K562 (cell line): ENCODE measurements at regions not wholly inside any gene's neighbourhood (a gene's known extent, or its start where the extent isn't known, plus 50 kb on each side); places are given as distances from the start of the nearest gene placed in this dataset.
A peak's percentile ranks its signal among the peaks of the same experiment; 100 is the strongest.

ENCODE experiments used
- CTBP1 ChIP-seq: fragments of 450-650 bp; IDR thresholded peaks from 2 replicates; pipeline ENCODE4 v1.6.1; 2016; ENCODE audit warnings: borderline replicate concordance
- HDAC2 ChIP-seq: fragments of 450-650 bp; IDR thresholded peaks from 2 replicates; pipeline ENCODE4 v1.6.1; 2016; ENCODE audit warnings: mild to moderate bottlenecking
- PHF21A ChIP-seq: fragments of 450-650 bp; IDR thresholded peaks from 2 replicates; pipeline ENCODE4 v1.6.1; 2017; ENCODE audit warnings: low read depth, borderline replicate concordance
- RFX7 ChIP-seq: fragments of 250-450 bp; sonication (Bioruptor Pico); IDR thresholded peaks from 2 replicates; pipeline ENCODE4 v1.5.1; 2021; ENCODE audit warnings: mild to moderate bottlenecking
- SIN3A ChIP-seq, 2 experiments: fragments of 150-350 bp in 1 of 2; IDR thresholded peaks; 2 replicates each; pipeline ENCODE4 v1.6.1; 2011 to 2016; ENCODE audit warnings: borderline replicate concordance in 2 of 2, low read depth in 2 of 2, low read length in 2 of 2, mild to moderate bottlenecking in 2 of 2, moderate library complexity in 2 of 2; ENCODE audit not compliant: control insufficient read depth in 1 of 2
- ZBTB7A ChIP-seq: IDR thresholded peaks from 2 replicates; pipeline ENCODE4 v1.6.1; 2011; ENCODE audit warnings: low read depth, mild to moderate bottlenecking, low read length, moderate library complexity, borderline replicate concordance; ENCODE audit not compliant: control insufficient read depth
- ZNF785 ChIP-seq: fragments of 250-450 bp; sonication (Bioruptor Pico); IDR thresholded peaks from 2 replicates; pipeline ENCODE4 v1.4.0; 2020; ENCODE audit warnings: mild to moderate bottlenecking
- TF ChIP-seq, protein P1 (sequence below): sonication (generic); formaldehyde crosslinking; IDR thresholded peaks from 2 replicates; pipeline ENCODE4 v1.8.0; 2022; ENCODE audit warnings: missing genetic modification reagents, mild to moderate bottlenecking, borderline replicate concordance
- TF ChIP-seq, protein P2 (sequence below): fragments of 200-400 bp; formaldehyde crosslinking; IDR thresholded peaks from 2 replicates; pipeline ENCODE4 v1.6.1; 2017; ENCODE audit warnings: mild to moderate bottlenecking, low read depth, low read length, moderate library complexity
- TF ChIP-seq, protein P3 (sequence below), 2 experiments: fragments of 450-650 bp; formaldehyde crosslinking in 1 of 2; IDR thresholded peaks; 2 replicates each; pipeline versions ENCODE4 v1.4.0 to v1.6.1; 2014 to 2020; ENCODE audit warnings: mild to moderate bottlenecking in 2 of 2, borderline replicate concordance in 1 of 2, low read depth in 1 of 2
- TF ChIP-seq, protein P4 (sequence below): fragments of 250-450 bp; sonication (Bioruptor Pico); IDR thresholded peaks from 2 replicates; pipeline ENCODE4 v1.8.0; 2021; ENCODE audit warnings: mild to moderate bottlenecking, moderate library complexity
- TF ChIP-seq, protein P5 (sequence below): sonication (generic); IDR thresholded peaks from 2 replicates; pipeline ENCODE4 v1.6.1; 2016

DNA sequence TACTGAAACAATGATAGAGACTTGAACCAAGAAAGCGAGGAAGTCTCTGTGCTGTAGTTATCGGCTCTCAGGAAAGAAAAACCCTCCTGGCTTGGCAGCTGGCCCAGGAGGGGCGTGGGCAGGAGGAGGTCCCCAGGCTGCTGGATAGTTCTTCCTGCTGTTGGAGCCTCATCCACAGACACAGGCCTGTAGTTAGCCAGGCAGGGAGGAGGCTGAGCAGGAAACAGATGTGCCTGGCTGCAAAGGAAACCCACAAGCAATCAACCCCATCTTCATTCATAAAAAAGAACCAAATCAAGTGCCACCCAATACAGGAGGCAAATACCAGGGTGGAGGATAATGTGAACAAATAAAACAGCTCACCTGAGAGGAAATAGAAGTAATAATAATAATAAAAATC lies 86.2 kb downstream of the IRS2 start (continued):
- TF ChIP-seq, protein P1, sequence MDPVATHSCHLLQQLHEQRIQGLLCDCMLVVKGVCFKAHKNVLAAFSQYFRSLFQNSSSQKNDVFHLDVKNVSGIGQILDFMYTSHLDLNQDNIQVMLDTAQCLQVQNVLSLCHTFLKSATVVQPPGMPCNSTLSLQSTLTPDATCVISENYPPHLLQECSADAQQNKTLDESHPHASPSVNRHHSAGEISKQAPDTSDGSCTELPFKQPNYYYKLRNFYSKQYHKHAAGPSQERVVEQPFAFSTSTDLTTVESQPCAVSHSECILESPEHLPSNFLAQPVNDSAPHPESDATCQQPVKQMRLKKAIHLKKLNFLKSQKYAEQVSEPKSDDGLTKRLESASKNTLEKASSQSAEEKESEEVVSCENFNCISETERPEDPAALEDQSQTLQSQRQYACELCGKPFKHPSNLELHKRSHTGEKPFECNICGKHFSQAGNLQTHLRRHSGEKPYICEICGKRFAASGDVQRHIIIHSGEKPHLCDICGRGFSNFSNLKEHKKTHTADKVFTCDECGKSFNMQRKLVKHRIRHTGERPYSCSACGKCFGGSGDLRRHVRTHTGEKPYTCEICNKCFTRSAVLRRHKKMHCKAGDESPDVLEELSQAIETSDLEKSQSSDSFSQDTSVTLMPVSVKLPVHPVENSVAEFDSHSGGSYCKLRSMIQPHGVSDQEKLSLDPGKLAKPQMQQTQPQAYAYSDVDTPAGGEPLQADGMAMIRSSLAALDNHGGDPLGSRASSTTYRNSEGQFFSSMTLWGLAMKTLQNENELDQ: no peak
- TF ChIP-seq CTBP1 (peak; percentile 37; the same call in 1 of the 2 replicates), ZBTB7A (peak; percentile 78; the same call in 1 of the 2 replicates), RFX7 (CRISPR knock-in tag) (no peak), ZNF785 (CRISPR knock-in tag) (no peak), HDAC2 (0 out of 2 replicates have a peak, but pooled peaks have one; percentile 11), PHF21A (no peak), SIN3A (IDR thresholded peaks at IDR 0.05; ENCODE audit: borderline replicate concordance in 2 of 2, control insufficient read depth in 1 of 2, low read depth in 2 of 2, low read length in 2 of 2) (no peak)
- TF ChIP-seq, protein P2, sequence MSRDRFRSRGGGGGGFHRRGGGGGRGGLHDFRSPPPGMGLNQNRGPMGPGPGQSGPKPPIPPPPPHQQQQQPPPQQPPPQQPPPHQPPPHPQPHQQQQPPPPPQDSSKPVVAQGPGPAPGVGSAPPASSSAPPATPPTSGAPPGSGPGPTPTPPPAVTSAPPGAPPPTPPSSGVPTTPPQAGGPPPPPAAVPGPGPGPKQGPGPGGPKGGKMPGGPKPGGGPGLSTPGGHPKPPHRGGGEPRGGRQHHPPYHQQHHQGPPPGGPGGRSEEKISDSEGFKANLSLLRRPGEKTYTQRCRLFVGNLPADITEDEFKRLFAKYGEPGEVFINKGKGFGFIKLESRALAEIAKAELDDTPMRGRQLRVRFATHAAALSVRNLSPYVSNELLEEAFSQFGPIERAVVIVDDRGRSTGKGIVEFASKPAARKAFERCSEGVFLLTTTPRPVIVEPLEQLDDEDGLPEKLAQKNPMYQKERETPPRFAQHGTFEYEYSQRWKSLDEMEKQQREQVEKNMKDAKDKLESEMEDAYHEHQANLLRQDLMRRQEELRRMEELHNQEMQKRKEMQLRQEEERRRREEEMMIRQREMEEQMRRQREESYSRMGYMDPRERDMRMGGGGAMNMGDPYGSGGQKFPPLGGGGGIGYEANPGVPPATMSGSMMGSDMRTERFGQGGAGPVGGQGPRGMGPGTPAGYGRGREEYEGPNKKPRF: no peak
- TF ChIP-seq, protein P3, sequence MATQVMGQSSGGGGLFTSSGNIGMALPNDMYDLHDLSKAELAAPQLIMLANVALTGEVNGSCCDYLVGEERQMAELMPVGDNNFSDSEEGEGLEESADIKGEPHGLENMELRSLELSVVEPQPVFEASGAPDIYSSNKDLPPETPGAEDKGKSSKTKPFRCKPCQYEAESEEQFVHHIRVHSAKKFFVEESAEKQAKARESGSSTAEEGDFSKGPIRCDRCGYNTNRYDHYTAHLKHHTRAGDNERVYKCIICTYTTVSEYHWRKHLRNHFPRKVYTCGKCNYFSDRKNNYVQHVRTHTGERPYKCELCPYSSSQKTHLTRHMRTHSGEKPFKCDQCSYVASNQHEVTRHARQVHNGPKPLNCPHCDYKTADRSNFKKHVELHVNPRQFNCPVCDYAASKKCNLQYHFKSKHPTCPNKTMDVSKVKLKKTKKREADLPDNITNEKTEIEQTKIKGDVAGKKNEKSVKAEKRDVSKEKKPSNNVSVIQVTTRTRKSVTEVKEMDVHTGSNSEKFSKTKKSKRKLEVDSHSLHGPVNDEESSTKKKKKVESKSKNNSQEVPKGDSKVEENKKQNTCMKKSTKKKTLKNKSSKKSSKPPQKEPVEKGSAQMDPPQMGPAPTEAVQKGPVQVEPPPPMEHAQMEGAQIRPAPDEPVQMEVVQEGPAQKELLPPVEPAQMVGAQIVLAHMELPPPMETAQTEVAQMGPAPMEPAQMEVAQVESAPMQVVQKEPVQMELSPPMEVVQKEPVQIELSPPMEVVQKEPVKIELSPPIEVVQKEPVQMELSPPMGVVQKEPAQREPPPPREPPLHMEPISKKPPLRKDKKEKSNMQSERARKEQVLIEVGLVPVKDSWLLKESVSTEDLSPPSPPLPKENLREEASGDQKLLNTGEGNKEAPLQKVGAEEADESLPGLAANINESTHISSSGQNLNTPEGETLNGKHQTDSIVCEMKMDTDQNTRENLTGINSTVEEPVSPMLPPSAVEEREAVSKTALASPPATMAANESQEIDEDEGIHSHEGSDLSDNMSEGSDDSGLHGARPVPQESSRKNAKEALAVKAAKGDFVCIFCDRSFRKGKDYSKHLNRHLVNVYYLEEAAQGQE (IDR thresholded peaks at IDR 0.05; ENCODE audit: borderline replicate concordance): peak; percentile 16; the same call in 1 of the 2 replicates
- TF ChIP-seq, protein P3 (CRISPR knock-in tag; IDR thresholded peaks at IDR 0.05; ENCODE audit: low read depth): no peak
- TF ChIP-seq, protein P4, sequence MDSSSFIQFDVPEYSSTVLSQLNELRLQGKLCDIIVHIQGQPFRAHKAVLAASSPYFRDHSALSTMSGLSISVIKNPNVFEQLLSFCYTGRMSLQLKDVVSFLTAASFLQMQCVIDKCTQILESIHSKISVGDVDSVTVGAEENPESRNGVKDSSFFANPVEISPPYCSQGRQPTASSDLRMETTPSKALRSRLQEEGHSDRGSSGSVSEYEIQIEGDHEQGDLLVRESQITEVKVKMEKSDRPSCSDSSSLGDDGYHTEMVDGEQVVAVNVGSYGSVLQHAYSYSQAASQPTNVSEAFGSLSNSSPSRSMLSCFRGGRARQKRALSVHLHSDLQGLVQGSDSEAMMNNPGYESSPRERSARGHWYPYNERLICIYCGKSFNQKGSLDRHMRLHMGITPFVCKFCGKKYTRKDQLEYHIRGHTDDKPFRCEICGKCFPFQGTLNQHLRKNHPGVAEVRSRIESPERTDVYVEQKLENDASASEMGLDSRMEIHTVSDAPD: no peak
- TF ChIP-seq, protein P5, sequence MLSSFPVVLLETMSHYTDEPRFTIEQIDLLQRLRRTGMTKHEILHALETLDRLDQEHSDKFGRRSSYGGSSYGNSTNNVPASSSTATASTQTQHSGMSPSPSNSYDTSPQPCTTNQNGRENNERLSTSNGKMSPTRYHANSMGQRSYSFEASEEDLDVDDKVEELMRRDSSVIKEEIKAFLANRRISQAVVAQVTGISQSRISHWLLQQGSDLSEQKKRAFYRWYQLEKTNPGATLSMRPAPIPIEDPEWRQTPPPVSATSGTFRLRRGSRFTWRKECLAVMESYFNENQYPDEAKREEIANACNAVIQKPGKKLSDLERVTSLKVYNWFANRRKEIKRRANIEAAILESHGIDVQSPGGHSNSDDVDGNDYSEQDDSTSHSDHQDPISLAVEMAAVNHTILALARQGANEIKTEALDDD: peak; percentile 37; the same call in 1 of the 2 replicates
